ENCODE measurements at regions not wholly inside any gene's neighbourhood (a gene's known extent, or its start where the extent isn't known, plus 50 kb on each side); places are given as distances from the start of the nearest gene placed in this dataset.

DNA sequence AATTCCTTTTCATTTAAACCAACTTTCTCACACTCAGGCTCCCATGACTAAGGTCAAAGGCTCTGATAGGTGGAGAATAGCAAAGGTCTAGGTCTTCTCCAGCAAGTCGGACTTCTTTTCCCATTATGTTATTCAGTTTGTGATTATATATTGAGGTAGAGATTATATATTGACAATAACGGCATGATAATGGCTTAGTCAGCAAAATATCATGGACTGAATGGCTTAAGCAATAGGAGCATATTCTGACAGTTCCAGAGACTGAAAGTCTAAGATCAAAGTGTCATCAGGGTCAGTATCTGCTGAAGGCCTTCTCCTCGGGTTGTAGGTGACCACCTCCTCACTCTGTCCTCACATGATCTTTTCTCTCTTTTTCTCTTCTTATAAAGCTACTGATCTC lies 1251.4 kb downstream of the ROBO1 start:
- Histone ChIP-seq H3K27ac (no peak overlapping the region), H3K36me3 (no peaks in the 10 kb centered on the region)
- 42 to 50% methylated on average over 3 of the region's 3 CpGs for WGBS, 2 donors

DNA sequence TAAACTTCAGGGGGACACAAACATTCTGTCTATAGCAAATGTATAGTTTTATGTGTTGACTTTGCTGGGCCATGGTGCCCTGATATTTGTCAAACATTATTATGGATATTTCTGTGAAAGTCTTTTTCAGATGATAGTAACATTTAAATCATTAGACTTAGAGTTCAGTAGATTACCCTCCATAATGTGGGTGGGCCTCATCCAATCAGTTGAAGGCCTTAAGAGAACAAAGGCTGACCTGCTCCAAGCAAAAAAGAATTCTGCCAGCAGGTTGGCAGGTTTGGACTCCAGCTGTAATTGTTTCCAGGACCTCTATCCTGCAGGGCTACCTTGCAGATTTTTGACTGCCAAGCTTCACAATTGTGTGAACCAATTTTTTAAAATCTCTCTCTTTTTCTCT lies 1250.9 kb downstream of the ROBO1 start:
- H3K27me3 ChIP-seq: no peaks in the 10 kb centered on the region
- FAIRE-seq: no peak
- TF ChIP-seq, protein P1, sequence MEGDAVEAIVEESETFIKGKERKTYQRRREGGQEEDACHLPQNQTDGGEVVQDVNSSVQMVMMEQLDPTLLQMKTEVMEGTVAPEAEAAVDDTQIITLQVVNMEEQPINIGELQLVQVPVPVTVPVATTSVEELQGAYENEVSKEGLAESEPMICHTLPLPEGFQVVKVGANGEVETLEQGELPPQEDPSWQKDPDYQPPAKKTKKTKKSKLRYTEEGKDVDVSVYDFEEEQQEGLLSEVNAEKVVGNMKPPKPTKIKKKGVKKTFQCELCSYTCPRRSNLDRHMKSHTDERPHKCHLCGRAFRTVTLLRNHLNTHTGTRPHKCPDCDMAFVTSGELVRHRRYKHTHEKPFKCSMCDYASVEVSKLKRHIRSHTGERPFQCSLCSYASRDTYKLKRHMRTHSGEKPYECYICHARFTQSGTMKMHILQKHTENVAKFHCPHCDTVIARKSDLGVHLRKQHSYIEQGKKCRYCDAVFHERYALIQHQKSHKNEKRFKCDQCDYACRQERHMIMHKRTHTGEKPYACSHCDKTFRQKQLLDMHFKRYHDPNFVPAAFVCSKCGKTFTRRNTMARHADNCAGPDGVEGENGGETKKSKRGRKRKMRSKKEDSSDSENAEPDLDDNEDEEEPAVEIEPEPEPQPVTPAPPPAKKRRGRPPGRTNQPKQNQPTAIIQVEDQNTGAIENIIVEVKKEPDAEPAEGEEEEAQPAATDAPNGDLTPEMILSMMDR (IDR thresholded peaks at IDR 0.05): no peak
- H3K4me3 ChIP-seq: no peak overlapping the region
- no peak overlapping the region for H3K27ac ChIP-seq
- H3K36me3 ChIP-seq: no peaks in the 10 kb centered on the region
- no peaks in the 10 kb centered on the region for H3K9me3 ChIP-seq
- DNase-seq: no peak
- ATAC-seq: no peak
- intact Hi-C loops (cut with DNase I): no loop called here
- H3K4me1 ChIP-seq: no peaks in the 10 kb centered on the region

More for the DNA sequence above, 1251.4 kb downstream of the ROBO1 start:
- no peak for DNase-seq
- ATAC-seq: no peak
- H3K4me1 ChIP-seq: no peaks in the 10 kb centered on the region
- no peaks in the 10 kb centered on the region for H3K9me3 ChIP-seq
- intact Hi-C loops (cut with DNase I): no loop called here
- no peak overlapping the region for H3K4me3 ChIP-seq
- H3K27me3 ChIP-seq: no peaks in the 10 kb centered on the region
- TF ChIP-seq, protein P1 (IDR thresholded peaks at IDR 0.05): no peak
- FAIRE-seq: no peak

DNA sequence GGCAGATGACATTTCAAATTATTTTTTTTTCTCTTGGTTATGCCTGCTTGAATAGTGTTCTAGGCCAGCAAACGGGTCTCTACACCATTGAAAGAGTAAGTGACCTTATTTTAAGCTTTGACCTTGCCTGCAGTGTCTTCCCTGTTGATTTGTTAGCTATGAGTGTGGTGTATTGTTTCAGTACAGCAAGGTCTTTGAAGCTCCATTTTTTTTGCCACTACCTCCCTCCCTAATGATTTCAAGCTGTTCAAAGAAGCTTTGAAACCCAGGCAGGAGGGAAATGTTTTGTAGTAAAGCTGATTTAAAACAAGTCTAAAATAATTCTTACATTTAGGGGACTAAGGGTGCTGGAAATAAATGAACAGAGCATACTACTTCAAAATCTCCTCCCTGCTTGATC lies 1249.8 kb downstream of the ROBO1 start:
- H3K27ac ChIP-seq: no peak overlapping the region
- H3K4me3 ChIP-seq: no peak overlapping the region
- H3K27me3 ChIP-seq: no peaks in the 10 kb centered on the region
- FAIRE-seq (no peak), DNase-seq (no peak), ATAC-seq (no peak)
- TF ChIP-seq, protein P1 (IDR thresholded peaks at IDR 0.05): no peak
- intact Hi-C loops (cut with DNase I): no loop called here
- 16 to 21% methylated on average over 1 of the region's 1 CpG for WGBS, 2 donors
- no peaks in the 10 kb centered on the region for H3K36me3 ChIP-seq
- H3K9me3 ChIP-seq: no peaks in the 10 kb centered on the region
- no peaks in the 10 kb centered on the region for H3K4me1 ChIP-seq

- Histone ChIP-seq H3K27me3 (no peaks in the 10 kb centered on the region), H3K4me3 (no peak overlapping the region), H3K27ac (no peak overlapping the region), H3K36me3 (no peaks in the 10 kb centered on the region), H3K9me3 (no peaks in the 10 kb centered on the region), H3K4me1 (no peaks in the 10 kb centered on the region)
- intact Hi-C loops (cut with DNase I): no loop called here
- WGBS, 2 donors: 43 to 48% methylated on average over 2 of the region's 2 CpGs
- DNase-seq (no peak), FAIRE-seq (no peak), ATAC-seq (no peak)
- TF ChIP-seq, protein P1 (IDR thresholded peaks at IDR 0.05): no peak
Observed at GRCh38 chr3:78519281-78519680, 1248.5 kb downstream of the ROBO1 start.

DNA sequence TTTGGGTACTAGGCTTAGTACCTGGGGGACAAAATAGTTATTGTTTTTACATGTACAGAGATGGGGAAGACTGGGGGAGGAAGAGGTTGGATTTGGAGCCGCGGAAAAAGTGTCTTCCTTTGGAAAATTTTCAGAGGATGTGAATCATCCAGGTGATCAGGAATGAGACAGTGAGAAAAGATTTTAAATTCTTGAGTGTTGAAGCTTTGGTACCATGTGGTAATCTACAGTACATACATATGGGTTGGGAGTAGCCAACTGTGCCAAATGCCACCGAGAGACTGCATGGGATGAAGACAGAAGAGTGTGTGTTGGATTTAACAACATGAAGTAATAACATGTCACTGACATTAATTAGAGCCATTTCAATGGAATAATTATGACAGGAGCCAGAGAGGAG lies 1238.2 kb downstream of the ROBO1 start:
- no peak for FAIRE-seq
- intact Hi-C loops (cut with DNase I): no loop called here
- Histone ChIP-seq H3K27me3 (no peaks in the 10 kb centered on the region), H3K4me3 (no peak overlapping the region), H3K36me3 (no peaks in the 10 kb centered on the region), H3K9me3 (no peaks in the 10 kb centered on the region), H3K27ac (no peak overlapping the region), H3K4me1 (no peaks in the 10 kb centered on the region)
- ATAC-seq: no peak
- TF ChIP-seq, protein P1 (IDR thresholded peaks at IDR 0.05): no peak
- no peak for DNase-seq
- WGBS, 2 donors: 46 to 65% methylated on average over 3 of the region's 3 CpGs

All from pancreas (tissue), 10 donors.